OCI-LY7 (cell line): ENCODE measurements at regions not wholly inside any gene's neighbourhood (a gene's known extent, or its start where the extent isn't known, plus 50 kb on each side); places are given as distances from the start of the nearest gene placed in this dataset.

Experiments used
- BruUV-seq: library from RNA; stranded (reverse); fragments of 400-500 nt; replicated peaks from 2 replicates; lab custom pipeline; 2021; lab: Mats Ljungman, UMichigan
- CTCF ChIA-PET: fragments of 300-600 bp; sonication (Branson Sonifier 250); formaldehyde crosslinking; loops from one replicate; lab custom pipeline; 2022; ENCODE audit warnings: antibody characterized with exemption; ENCODE audit not compliant: unreplicated experiment; lab: Charles Lee
- POLR2A ChIA-PET: fragments of 300-600 bp; sonication (Branson Sonifier 250); formaldehyde crosslinking; loops from one replicate; lab custom pipeline; 2022; ENCODE audit warnings: antibody characterized with exemption; lab: Charles Lee
- DNase-seq: peaks from one replicate; pipeline ENCODE4 v3.0.0-alpha.2; 2015; ENCODE audit warnings: low spot score
- H2AFZ ChIP-seq: fragments of 200-600 bp; sonication (generic), shearing (Covaris generic); 2 replicates; pipeline ENCODE4 v1.6.1; 2014; ENCODE audit warnings: mild to moderate bottlenecking, antibody characterized with exemption, low read length, moderate library complexity
- H3K27ac ChIP-seq: fragments of 200-600 bp; sonication (generic); 2 replicates; pipeline ENCODE4 v1.5.1; 2014; ENCODE audit warnings: mixed run types, low read depth, mild to moderate bottlenecking, moderate library complexity, low read length, inconsistent platforms; ENCODE audit not compliant: poor library complexity, severe bottlenecking
- H3K36me3 ChIP-seq: fragments of 200-600 bp; sonication (generic); 2 replicates; pipeline ENCODE4 v1.6.1; 2014; ENCODE audit warnings: mild to moderate bottlenecking, antibody characterized with exemption, low read length, moderate library complexity, mixed read lengths; ENCODE audit not compliant: insufficient read depth
- H3K4me1 ChIP-seq: fragments of 200-600 bp; sonication (generic); 2 replicates; pipeline ENCODE4 v1.5.1; 2014; ENCODE audit warnings: mild to moderate bottlenecking, low read length; ENCODE audit not compliant: insufficient read depth, poor library complexity, severe bottlenecking
- H3K4me2 ChIP-seq: fragments of 200-600 bp; sonication (generic); 2 replicates; pipeline ENCODE4 v1.6.1; 2014; ENCODE audit warnings: mild to moderate bottlenecking, low read length
- H3K4me3 ChIP-seq: fragments of 200-600 bp; sonication (generic); 2 replicates; pipeline ENCODE4 v1.5.1; 2014; ENCODE audit warnings: mild to moderate bottlenecking, low read depth, low read length; ENCODE audit not compliant: poor library complexity, severe bottlenecking
- H3K79me2 ChIP-seq: fragments of 200-600 bp; sonication (generic); 2 replicates; pipeline ENCODE4 v1.6.1; 2016; ENCODE audit warnings: low read depth, mild to moderate bottlenecking, low read length, moderate library complexity, mixed read lengths; ENCODE audit not compliant: insufficient read depth
- H3K9me2 ChIP-seq: fragments of 200-600 bp; sonication (generic); 2 replicates; pipeline ENCODE4 v1.6.1; 2016; ENCODE audit warnings: mild to moderate bottlenecking, low read length, mixed read lengths; ENCODE audit not compliant: insufficient read depth
- H3K9me3 ChIP-seq: fragments of 200-600 bp; sonication (generic); 2 replicates; pipeline ENCODE4 v1.6.1; 2014; ENCODE audit warnings: mild to moderate bottlenecking, mixed run types, low read length, mixed read lengths
- H4K20me1 ChIP-seq: fragments of 200-600 bp; sonication (generic); 2 replicates; pipeline ENCODE4 v1.6.1; 2014; ENCODE audit warnings: mild to moderate bottlenecking, antibody characterized with exemption, low read length, moderate library complexity, mixed read lengths; ENCODE audit not compliant: insufficient read depth
- CTCF ChIP-seq: fragments of 200-600 bp; sonication (generic); conservative IDR thresholded peaks from 2 replicates; pipeline ENCODE4 v1.5.1; 2014; ENCODE audit warnings: mild to moderate bottlenecking, antibody characterized with exemption, low read length, moderate library complexity, mixed read lengths
- EZH2phosphoT487 ChIP-seq: fragments of 200-600 bp; sonication (generic); IDR thresholded peaks from 2 replicates; pipeline ENCODE4 v1.6.1; 2018; ENCODE audit warnings: low read depth, borderline replicate concordance, mild to moderate bottlenecking, mixed run types, antibody characterized with exemption, low read length, moderate library complexity, mixed read lengths
- intact Hi-C: fragments of 100-400 bp; cut with micrococcal nuclease; formaldehyde crosslinking; loops from one replicate; pipeline ENCODE4 v1.10.0; 2022; ENCODE audit not compliant: unreplicated experiment

- Histone ChIP-seq H3K36me3 (no peaks in the 10 kb centered on the region), H4K20me1 (no peaks in the 10 kb centered on the region), H2AFZ (no peak overlapping the region), H3K4me2 (no peak overlapping the region), H3K4me3 (no peak overlapping the region), H3K79me2 (no peaks in the 10 kb centered on the region), H3K9me2 (no peaks in the 10 kb centered on the region), H3K27ac (no peak overlapping the region), H3K4me1 (no peaks in the 10 kb centered on the region), H3K9me3 (no peaks in the 10 kb centered on the region)
- ChIA-PET CTCF (no interaction called here), POLR2A (no interaction called here)
- no peak for TF ChIP-seq CTCF
- no peak for TF ChIP-seq EZH2phosphoT487
- DNase-seq = no peak
- intact Hi-C loops = no loop called here
- no TSS peak for BruUV-seq
These were observed 151.8 kb upstream of the NT5C1B start for GRCh38 chr2:18741191-18741590.

GRCh38 chr2:18740474-18740881 is 151.1 kb upstream of the NT5C1B start:
- H3K9me2 ChIP-seq = no peaks in the 10 kb centered on the region
- TF ChIP-seq EZH2phosphoT487 = no peak
- no peak for TF ChIP-seq CTCF
- H4K20me1 ChIP-seq = no peaks in the 10 kb centered on the region
- H3K79me2 ChIP-seq = no peaks in the 10 kb centered on the region
- no peak overlapping the region for H2AFZ ChIP-seq
- H3K4me1 ChIP-seq = no peaks in the 10 kb centered on the region
- CTCF ChIA-PET = no interaction called here
- no peak overlapping the region for H3K4me3 ChIP-seq
- POLR2A ChIA-PET = no interaction called here
- intact Hi-C loops = no loop called here
- H3K27ac ChIP-seq = no peak overlapping the region
- no peak for DNase-seq
- no TSS peak for BruUV-seq
- no peaks in the 10 kb centered on the region for H3K36me3 ChIP-seq
- H3K4me2 ChIP-seq = no peak overlapping the region
- no peaks in the 10 kb centered on the region for H3K9me3 ChIP-seq

GRCh38 chr2:18731666-18732065 is 142.3 kb upstream of the NT5C1B start:
- Histone ChIP-seq H3K4me1 (no peaks in the 10 kb centered on the region), H3K9me3 (no peaks in the 10 kb centered on the region), H3K79me2 (no peaks in the 10 kb centered on the region), H3K9me2 (no peaks in the 10 kb centered on the region), H3K4me2 (no peak overlapping the region), H2AFZ (no peak overlapping the region), H4K20me1 (no peaks in the 10 kb centered on the region), H3K4me3 (no peak overlapping the region), H3K27ac (no peak overlapping the region), H3K36me3 (no peaks in the 10 kb centered on the region)
- ChIA-PET POLR2A (interaction anchor here (1.6 kb wide), 1 partner anchor 12 kb away, joined by 5 read pairs; no protein-coding TSS in a partner anchor), CTCF (no interaction called here)
- DNase-seq = no peak
- TF ChIP-seq EZH2phosphoT487 (no peak), CTCF (no peak)
- BruUV-seq = no TSS peak
- intact Hi-C loops = no loop called here
